Upper lobe of right lung (tissue), 1 donor: ENCODE measurements at regions not wholly inside any gene's neighbourhood (a gene's known extent, or its start where the extent isn't known, plus 50 kb on each side); places are given as distances from the start of the nearest gene placed in this dataset.
A peak's percentile ranks its signal among the peaks of the same experiment; 100 is the strongest.

ENCODE experiments used
- ATAC-seq: fragments of 200-7000 bp; cut with Tn5 transposase; one replicate; pipeline ENCODE4 v1.9.1; 2020; ENCODE audit warnings: mild to moderate bottlenecking, moderate library complexity
- DNase-seq: peaks from one replicate; pipeline ENCODE4 v3.0.0-alpha.2; 2020
- H3K27ac ChIP-seq: fragments of 200-600 bp; one replicate; pipeline ENCODE4 v1.8.0; 2022
- H3K27me3 ChIP-seq: fragments of 200-600 bp; one replicate; pipeline ENCODE4 v1.8.0; 2022; ENCODE audit warnings: mild to moderate bottlenecking
- H3K36me3 ChIP-seq: fragments of 200-600 bp; one replicate; pipeline ENCODE4 v1.8.0; 2022
- H3K4me1 ChIP-seq: fragments of 200-600 bp; one replicate; pipeline ENCODE4 v1.8.0; 2022
- H3K4me3 ChIP-seq: fragments of 200-600 bp; one replicate; pipeline ENCODE4 v1.8.0; 2022; ENCODE audit warnings: mild to moderate bottlenecking
- H3K9me3 ChIP-seq: fragments of 200-600 bp; one replicate; pipeline ENCODE4 v1.8.0; 2022
- intact Hi-C: fragments of 100-400 bp; cut with DNase I; formaldehyde crosslinking; loops from one replicate; pipeline ENCODE4 v1.11.0; 2022
- TF ChIP-seq, protein P1 (sequence below): fragments of 200-600 bp; IDR thresholded peaks from one replicate; pipeline ENCODE4 v1.8.0; 2022; ENCODE audit warnings: antibody characterized with exemption
- donor health status: DM: no; HTN: yes; CAD: no; lungs with severe emphysema.

DNA sequence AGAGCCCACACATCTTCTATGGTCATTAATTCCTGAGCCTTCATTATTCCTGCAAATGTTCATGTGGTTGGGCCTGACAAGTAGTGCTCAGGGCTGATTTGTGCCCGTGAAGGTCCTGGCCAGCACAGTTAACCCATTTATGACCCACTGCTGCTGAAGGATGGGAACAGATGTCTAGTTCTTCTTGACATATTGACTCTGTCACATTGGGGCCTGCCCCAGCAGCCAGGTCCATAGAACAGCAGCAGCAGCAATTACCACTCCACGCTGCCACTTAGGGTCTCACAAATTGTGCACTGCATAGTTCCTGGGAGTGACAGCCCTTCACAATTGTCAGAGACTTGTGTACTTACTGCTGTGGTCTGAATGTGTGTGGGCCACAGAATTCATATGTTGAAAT is 442.3 kb upstream of the RGPD4 start:
- no peaks in the 10 kb centered on the region for H3K9me3 ChIP-seq
- DNase-seq (no peak), ATAC-seq (no peak)
- no peaks in the 10 kb centered on the region for H3K27me3 ChIP-seq
- TF ChIP-seq, protein P1, sequence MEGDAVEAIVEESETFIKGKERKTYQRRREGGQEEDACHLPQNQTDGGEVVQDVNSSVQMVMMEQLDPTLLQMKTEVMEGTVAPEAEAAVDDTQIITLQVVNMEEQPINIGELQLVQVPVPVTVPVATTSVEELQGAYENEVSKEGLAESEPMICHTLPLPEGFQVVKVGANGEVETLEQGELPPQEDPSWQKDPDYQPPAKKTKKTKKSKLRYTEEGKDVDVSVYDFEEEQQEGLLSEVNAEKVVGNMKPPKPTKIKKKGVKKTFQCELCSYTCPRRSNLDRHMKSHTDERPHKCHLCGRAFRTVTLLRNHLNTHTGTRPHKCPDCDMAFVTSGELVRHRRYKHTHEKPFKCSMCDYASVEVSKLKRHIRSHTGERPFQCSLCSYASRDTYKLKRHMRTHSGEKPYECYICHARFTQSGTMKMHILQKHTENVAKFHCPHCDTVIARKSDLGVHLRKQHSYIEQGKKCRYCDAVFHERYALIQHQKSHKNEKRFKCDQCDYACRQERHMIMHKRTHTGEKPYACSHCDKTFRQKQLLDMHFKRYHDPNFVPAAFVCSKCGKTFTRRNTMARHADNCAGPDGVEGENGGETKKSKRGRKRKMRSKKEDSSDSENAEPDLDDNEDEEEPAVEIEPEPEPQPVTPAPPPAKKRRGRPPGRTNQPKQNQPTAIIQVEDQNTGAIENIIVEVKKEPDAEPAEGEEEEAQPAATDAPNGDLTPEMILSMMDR, result no peak
- no peak overlapping the region for H3K27ac ChIP-seq
- intact Hi-C loops, result no loop called here
- H3K36me3 ChIP-seq, result no peaks in the 10 kb centered on the region
- no peak overlapping the region for H3K4me3 ChIP-seq
- no peaks in the 10 kb centered on the region for H3K4me1 ChIP-seq

DNA sequence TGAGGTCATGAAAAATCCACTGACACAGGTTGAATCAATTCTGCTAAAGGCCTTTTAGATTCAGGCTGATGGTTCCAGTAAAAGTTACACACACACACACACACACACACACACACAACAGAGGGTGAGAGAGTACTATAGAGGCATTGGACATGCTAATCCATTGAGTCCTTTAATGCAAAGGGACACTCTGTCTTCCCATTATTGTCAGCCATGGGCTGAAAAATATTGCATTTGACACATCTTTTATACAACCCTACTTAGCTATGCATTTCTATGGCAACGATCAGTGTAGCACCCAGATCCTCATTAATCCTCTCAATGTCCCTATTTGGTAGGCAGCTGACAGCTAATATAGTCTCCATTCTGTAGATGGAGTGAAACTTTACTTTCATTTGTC is 440.8 kb upstream of the RGPD4 start:
- no peaks in the 10 kb centered on the region for H3K4me1 ChIP-seq
- TF ChIP-seq, protein P1, result no peak
- intact Hi-C loops, result no loop called here
- H3K9me3 ChIP-seq, result no peaks in the 10 kb centered on the region
- no peak for DNase-seq
- H3K36me3 ChIP-seq, result no peaks in the 10 kb centered on the region
- no peak overlapping the region for H3K27ac ChIP-seq
- ATAC-seq, result no peak
- no peaks in the 10 kb centered on the region for H3K27me3 ChIP-seq
- H3K4me3 ChIP-seq, result no peak overlapping the region

DNA sequence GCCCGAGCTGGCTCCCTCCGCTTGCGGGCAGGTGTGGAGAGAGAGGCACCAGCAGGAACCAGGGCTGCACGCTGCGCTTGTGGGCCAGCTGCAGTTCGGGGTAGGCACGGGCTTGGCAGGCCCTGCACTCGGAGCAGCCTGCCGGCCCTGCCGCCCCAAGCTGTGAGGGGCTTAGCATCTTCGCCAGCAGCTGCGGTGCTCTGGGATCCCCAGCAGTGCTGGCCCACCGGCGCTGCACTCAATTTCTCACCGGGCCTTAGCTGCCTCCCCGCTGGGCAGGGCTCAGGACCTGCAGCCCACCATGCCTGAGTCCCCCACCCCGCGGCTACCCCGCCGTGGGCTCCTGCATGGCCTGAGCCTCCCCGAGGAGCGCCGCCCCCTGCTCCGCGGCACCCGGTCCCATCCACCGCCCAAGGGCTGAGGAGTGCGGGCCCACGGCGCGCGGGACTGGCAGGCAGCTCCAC is 434.4 kb upstream of the RGPD4 start:
- no peak overlapping the region for H3K27ac ChIP-seq
- H3K27me3 ChIP-seq, result no peaks in the 10 kb centered on the region
- H3K9me3 ChIP-seq, result no peaks in the 10 kb centered on the region
- ATAC-seq, result peak; percentile 27
- no peak overlapping the region for H3K4me3 ChIP-seq
- DNase-seq, result no peak
- TF ChIP-seq, protein P1, result no peak
- no peaks in the 10 kb centered on the region for H3K4me1 ChIP-seq
- H3K36me3 ChIP-seq, result no peaks in the 10 kb centered on the region
- intact Hi-C loops, result no loop called here

DNA sequence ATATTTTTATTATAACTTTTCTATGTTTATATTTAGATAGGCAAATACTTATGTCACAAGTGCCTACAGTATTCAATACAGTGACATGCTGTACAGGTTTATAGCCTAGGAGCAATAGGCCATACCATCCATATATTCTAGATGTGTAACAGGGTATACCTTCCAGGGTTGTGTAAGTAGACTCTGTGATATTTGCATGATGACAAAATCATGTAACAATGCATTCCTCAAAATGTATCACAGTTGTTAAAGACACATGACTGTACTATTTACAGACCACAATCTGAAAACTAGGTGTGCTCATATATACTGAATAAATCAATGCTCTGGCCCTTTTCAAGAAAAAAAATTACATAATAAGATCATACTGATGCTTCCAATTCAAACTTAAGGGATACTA is 433.2 kb upstream of the RGPD4 start:
- Histone ChIP-seq H3K4me3 (no peak overlapping the region), H3K9me3 (no peaks in the 10 kb centered on the region), H3K4me1 (no peaks in the 10 kb centered on the region), H3K36me3 (no peaks in the 10 kb centered on the region), H3K27ac (no peak overlapping the region), H3K27me3 (no peaks in the 10 kb centered on the region)
- TF ChIP-seq, protein P1, result no peak
- no peak for DNase-seq
- no peak for ATAC-seq
- intact Hi-C loops, result no loop called here

DNA sequence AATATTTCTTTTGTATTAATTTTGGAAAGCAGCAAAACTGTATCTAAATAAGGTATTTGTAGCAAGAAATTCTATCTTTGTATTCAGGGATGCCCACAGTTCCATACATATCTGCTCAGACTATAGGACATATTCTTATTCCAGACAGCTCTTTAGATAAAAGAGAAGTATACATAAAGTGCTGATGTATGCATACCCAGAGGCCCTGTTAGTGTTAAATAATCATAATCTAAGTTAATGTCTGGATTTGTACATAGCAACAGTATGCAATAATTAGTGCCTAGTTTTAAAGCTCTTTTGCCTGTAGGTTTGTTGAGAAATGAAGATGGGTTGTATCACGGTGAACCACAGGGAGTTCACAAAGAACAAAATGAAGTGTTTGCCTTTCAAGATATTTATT is 428.0 kb upstream of the RGPD4 start:
- intact Hi-C loops, result no loop called here

More for the DNA sequence above, 428.0 kb upstream of the RGPD4 start:
- Histone ChIP-seq H3K27me3 (no peaks in the 10 kb centered on the region), H3K4me3 (no peak overlapping the region), H3K4me1 (no peaks in the 10 kb centered on the region), H3K36me3 (no peaks in the 10 kb centered on the region), H3K9me3 (no peaks in the 10 kb centered on the region), H3K27ac (no peak overlapping the region)
- DNase-seq (no peak), ATAC-seq (no peak)
- TF ChIP-seq, protein P1, result no peak
